ENCODE measurements at regions not wholly inside any gene's neighbourhood (a gene's known extent, or its start where the extent isn't known, plus 50 kb on each side); places are given as distances from the start of the nearest gene placed in this dataset.

GRCh38 chr9:86521977-86522376, 167.8 kb upstream of the TUT7 start:
- TF ChIP-seq, protein P1, sequence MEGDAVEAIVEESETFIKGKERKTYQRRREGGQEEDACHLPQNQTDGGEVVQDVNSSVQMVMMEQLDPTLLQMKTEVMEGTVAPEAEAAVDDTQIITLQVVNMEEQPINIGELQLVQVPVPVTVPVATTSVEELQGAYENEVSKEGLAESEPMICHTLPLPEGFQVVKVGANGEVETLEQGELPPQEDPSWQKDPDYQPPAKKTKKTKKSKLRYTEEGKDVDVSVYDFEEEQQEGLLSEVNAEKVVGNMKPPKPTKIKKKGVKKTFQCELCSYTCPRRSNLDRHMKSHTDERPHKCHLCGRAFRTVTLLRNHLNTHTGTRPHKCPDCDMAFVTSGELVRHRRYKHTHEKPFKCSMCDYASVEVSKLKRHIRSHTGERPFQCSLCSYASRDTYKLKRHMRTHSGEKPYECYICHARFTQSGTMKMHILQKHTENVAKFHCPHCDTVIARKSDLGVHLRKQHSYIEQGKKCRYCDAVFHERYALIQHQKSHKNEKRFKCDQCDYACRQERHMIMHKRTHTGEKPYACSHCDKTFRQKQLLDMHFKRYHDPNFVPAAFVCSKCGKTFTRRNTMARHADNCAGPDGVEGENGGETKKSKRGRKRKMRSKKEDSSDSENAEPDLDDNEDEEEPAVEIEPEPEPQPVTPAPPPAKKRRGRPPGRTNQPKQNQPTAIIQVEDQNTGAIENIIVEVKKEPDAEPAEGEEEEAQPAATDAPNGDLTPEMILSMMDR (IDR thresholded peaks at IDR 0.05; ENCODE audit: control extremely low read depth, extremely low read depth, low read depth, missing control alignments) = no peak
- DNase-seq (ENCODE audit: extremely low spot score) = no peak
- ChIA-PET CTCF (no interaction called here), POLR2A (no interaction called here)

GRCh38 chr9:86521322-86521721, 167.1 kb upstream of the TUT7 start:
- TF ChIP-seq, protein P1 (IDR thresholded peaks at IDR 0.05; ENCODE audit: control extremely low read depth, extremely low read depth, low read depth, missing control alignments) = no peak
- CTCF ChIA-PET = no interaction called here
- POLR2A ChIA-PET = no interaction called here
- no peak for DNase-seq (ENCODE audit: extremely low spot score)

DNA sequence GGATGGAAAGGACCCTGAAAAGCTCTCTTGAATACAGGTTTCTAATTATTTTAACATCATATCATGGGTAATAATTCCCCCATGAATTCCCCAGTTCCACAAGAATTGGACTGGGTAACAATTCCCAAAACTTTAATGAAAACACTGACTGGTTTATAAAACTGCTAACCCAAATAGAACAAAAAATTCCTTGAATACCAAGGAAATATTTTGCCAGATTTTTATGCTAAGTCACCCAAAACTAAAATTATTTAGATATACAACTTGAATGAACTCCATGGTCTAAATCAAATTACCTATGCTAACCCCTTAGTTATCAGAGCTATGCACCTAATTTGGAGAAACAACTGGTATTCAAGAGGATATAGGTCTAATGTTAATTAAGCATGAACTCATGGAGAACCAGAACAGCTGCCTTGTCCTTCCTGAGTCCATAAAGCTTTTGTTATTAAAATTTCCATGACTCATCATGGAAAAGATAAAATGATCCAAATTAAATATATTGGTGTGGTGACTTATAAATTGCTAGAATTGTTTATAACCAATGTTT, 164.9 kb upstream of the TUT7 start:
- ChIA-PET CTCF (interaction anchor here (0.9 kb wide), 1 partner anchor 11 kb away, joined by 3 read pairs; no protein-coding TSS in a partner anchor), POLR2A (no interaction called here)
- no peak for DNase-seq (ENCODE audit: extremely low spot score)
- TF ChIP-seq, protein P1 (IDR thresholded peaks at IDR 0.05; ENCODE audit: control extremely low read depth, extremely low read depth, low read depth, missing control alignments) = no peak

DNA sequence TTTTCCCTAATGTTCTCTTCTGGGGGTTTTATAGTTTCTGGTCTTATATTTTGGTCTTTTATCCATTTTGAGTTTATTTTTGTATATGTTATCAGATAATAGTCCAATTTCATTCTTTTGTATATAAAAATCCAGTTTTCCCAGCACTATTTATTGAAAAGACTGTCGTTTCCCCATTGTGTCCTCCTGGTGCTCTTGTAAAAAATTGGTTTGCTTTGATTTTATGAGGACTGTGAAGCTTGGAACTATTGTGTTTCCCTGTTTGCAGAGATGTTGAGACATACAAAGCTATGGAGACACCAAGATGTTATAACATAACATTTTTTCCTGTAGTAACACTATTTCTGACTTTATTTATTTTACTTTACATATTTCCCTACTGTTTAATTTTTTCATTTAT, 163.3 kb upstream of the TUT7 start:
- TF ChIP-seq, protein P1 (IDR thresholded peaks at IDR 0.05; ENCODE audit: control extremely low read depth, extremely low read depth, low read depth, missing control alignments) = no peak
- POLR2A ChIA-PET = no interaction called here
- CTCF ChIA-PET = no interaction called here
- DNase-seq (ENCODE audit: extremely low spot score) = no peak

DNA sequence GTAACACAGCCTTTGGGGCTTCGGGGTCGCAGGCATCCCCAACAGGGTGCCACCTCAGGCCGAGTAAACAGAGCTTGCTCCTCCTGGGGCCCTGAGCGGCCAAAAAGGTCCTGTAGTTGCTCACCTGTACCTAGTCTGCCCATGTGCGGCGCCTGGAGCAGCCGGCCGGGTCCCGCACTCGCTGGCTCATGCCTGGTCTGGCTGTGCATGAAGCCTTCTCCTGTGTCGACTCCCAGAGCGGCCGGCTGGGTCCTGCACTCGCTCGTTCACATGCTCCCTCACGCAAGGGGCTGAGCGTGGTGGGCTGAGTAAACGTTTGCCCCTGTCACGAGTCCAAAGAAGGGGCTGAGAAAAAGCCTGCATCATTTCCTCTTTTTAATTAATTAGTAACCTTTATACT, 162.4 kb upstream of the TUT7 start:
- CTCF ChIA-PET = interaction anchor here (1.5 kb wide), 1 partner anchor 9 kb away, joined by 3 read pairs; no protein-coding TSS in a partner anchor
- TF ChIP-seq, protein P1 (IDR thresholded peaks at IDR 0.05; ENCODE audit: control extremely low read depth, extremely low read depth, low read depth, missing control alignments) = no peak
- POLR2A ChIA-PET = no interaction called here
- DNase-seq (ENCODE audit: extremely low spot score) = no peak

GRCh38 chr9:86515221-86515620, 161.0 kb upstream of the TUT7 start:
- no peak for DNase-seq (ENCODE audit: extremely low spot score)
- POLR2A ChIA-PET = no interaction called here
- CTCF ChIA-PET = interaction anchor here (1.5 to 3.5 kb wide), 2 partner anchors 8 to 11 kb away, joined by 3 to 10 read pairs; no protein-coding TSS in a partner anchor
- TF ChIP-seq, protein P1 (IDR thresholded peaks at IDR 0.05; ENCODE audit: control extremely low read depth, extremely low read depth, low read depth, missing control alignments) = no peak

Measured in GM10248 (cell line).